ENCODE measurements at regions not wholly inside any gene's neighbourhood (a gene's known extent, or its start where the extent isn't known, plus 50 kb on each side); places are given as distances from the start of the nearest gene placed in this dataset.

DNA sequence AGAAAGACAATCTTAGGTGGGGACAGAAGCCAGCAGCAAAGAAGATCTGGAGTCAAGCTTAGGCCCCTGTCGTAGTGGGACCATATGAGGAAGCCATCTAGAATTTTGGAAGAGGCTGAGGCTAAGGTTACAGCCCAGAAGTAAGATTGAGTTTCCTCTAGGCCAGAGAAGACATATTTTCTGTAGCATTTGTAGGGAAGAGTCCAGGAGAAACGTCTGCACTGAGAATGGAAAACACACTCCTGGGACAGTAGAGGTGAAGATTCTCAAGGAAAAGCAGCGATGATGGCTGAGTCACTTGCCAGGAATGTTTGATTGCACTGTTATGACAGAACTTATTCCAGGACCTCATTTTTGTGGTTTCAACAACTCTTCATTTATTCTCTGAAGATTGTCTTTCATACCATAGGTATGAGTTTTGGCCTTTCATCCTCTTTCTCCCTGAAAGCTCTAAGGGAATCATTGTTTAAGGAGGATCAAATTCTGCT lies 107.2 kb downstream of the GTPBP8 start:
- DNase-seq (peak; percentile 88), ATAC-seq (ENCODE audit: low read depth) (peak; percentile 81)
- Histone ChIP-seq H3K9ac (ENCODE audit: low read depth, low read length) (no peak overlapping the region), H4K20me1 (ENCODE audit: insufficient read depth, low read length) (no peaks in the 10 kb centered on the region), H2BK15ac (ENCODE audit: low read depth, low read length) (0 out of 3 replicates have a peak overlapping the region, but pooled peaks have one; percentile 7), H3K36me3 (ENCODE audit: control insufficient read depth, insufficient read depth, low read length) (no peaks in the 10 kb centered on the region), H3K9me3 (ENCODE audit: control insufficient read depth, insufficient read depth, low read length) (no peaks in the 10 kb centered on the region; the same call in 1 of the 2 replicates), H3K56ac (ENCODE audit: extremely low read depth, insufficient read depth, low read length) (no peak overlapping the region), H3K4me2 (ENCODE audit: low read depth, low read length) (peak overlapping the region; percentile 2; the same call in 1 of the 2 replicates), H3K14ac (replicated peaks; ENCODE audit: low read depth, low read length) (0 out of 2 replicates have a peak overlapping the region, but pooled peaks have one; percentile 11), H3K18ac (ENCODE audit: low read depth, low read length) (peak overlapping the region; percentile 73), H3K9me1 (ENCODE audit: insufficient read depth, low read length) (peaks cover 3% of the 10 kb centered on the region; the same call in 1 of the 2 replicates), H3K27ac (ENCODE audit: insufficient read depth, low read length) (peak overlapping the region; percentile 75), H2AK5ac (ENCODE audit: low read depth, low read length) (no peak overlapping the region), H2BK20ac (ENCODE audit: low read depth, low read length) (peak overlapping the region; percentile 68), H2AFZ (replicated peaks; ENCODE audit: low read length, poor library complexity) (no peak overlapping the region), H2AK9ac (replicated peaks; ENCODE audit: low read depth, low read length, poor library complexity) (no peak overlapping the region), H4K91ac (ENCODE audit: insufficient read depth, low read depth, low read length) (peak overlapping the region; percentile 8; the same call in 1 of the 2 replicates), H4K5ac (ENCODE audit: low read depth, low read length) (no peak overlapping the region), H2BK120ac (ENCODE audit: low read depth, low read length) (peak overlapping the region; percentile 72), H3K27me3 (ENCODE audit: control insufficient read depth, insufficient read depth, low read length) (peaks cover 16% of the 10 kb centered on the region), H2BK5ac (ENCODE audit: low read depth, low read length, poor library complexity, severe bottlenecking) (no peak overlapping the region), H3K4ac (ENCODE audit: low read depth, low read length) (peak overlapping the region; percentile 43), H3K4me1 (ENCODE audit: control insufficient read depth, insufficient read depth, low read length) (peaks cover 12% of the 10 kb centered on the region), H3K23ac (ENCODE audit: low read depth, low read length) (no peak overlapping the region), H4K8ac (ENCODE audit: low read depth in 2 of 2, low read length in 2 of 2) (peak overlapping the region in 1 of 2 experiments; percentile 26; a peak in 1 of 4 replicates), H3K79me1 (ENCODE audit: low read depth in 1 of 2, low read length in 2 of 2) (no peaks in the 10 kb centered on the region), H3K4me3 (ENCODE audit: insufficient read depth, low read depth, low read length) (no peak overlapping the region)
- intact Hi-C loops (cut with micrococcal nuclease) (no loop called here), dilution Hi-C loops (cut with HindIII; ENCODE audit: low sequenced_read_pairs, unreplicated experiment) (no loop called here), in situ Hi-C loops (cut with MboI; ENCODE audit: low sequenced_read_pairs) (no loop called here)
- POLR2A ChIA-PET (ENCODE audit: unreplicated experiment): no interaction called here
- 0% methylated on average over 1 of the region's 3 CpGs; no CpG with 5 or more reads in 1 of the 2 experiments for WGBS, 2 experiments (ENCODE audit: extremely low coverage in 2 of 2, insufficient read length in 1 of 2)
- no peak for TF ChIP-seq MAZ (IDR thresholded peaks at IDR 0.05; ENCODE audit: borderline replicate concordance, low read depth, low read length)
- TF ChIP-seq CHD1 (IDR thresholded peaks at IDR 0.05; ENCODE audit: low read depth, low read length): no peak
- no peak for TF ChIP-seq MAFK (IDR thresholded peaks at IDR 0.05; ENCODE audit: low read depth, low read length)
- TF ChIP-seq CEBPB (IDR thresholded peaks at IDR 0.05; ENCODE audit: low read depth, low read length): peak; percentile 75
- TF ChIP-seq POLR2A (IDR thresholded peaks at IDR 0.05; ENCODE audit: low read depth, low read length): no peak
- TF ChIP-seq, protein P1, sequence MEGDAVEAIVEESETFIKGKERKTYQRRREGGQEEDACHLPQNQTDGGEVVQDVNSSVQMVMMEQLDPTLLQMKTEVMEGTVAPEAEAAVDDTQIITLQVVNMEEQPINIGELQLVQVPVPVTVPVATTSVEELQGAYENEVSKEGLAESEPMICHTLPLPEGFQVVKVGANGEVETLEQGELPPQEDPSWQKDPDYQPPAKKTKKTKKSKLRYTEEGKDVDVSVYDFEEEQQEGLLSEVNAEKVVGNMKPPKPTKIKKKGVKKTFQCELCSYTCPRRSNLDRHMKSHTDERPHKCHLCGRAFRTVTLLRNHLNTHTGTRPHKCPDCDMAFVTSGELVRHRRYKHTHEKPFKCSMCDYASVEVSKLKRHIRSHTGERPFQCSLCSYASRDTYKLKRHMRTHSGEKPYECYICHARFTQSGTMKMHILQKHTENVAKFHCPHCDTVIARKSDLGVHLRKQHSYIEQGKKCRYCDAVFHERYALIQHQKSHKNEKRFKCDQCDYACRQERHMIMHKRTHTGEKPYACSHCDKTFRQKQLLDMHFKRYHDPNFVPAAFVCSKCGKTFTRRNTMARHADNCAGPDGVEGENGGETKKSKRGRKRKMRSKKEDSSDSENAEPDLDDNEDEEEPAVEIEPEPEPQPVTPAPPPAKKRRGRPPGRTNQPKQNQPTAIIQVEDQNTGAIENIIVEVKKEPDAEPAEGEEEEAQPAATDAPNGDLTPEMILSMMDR (conservative IDR thresholded peaks at IDR 0.05; ENCODE audit: low read depth, low read length): no peak
- TF ChIP-seq, protein P2, sequence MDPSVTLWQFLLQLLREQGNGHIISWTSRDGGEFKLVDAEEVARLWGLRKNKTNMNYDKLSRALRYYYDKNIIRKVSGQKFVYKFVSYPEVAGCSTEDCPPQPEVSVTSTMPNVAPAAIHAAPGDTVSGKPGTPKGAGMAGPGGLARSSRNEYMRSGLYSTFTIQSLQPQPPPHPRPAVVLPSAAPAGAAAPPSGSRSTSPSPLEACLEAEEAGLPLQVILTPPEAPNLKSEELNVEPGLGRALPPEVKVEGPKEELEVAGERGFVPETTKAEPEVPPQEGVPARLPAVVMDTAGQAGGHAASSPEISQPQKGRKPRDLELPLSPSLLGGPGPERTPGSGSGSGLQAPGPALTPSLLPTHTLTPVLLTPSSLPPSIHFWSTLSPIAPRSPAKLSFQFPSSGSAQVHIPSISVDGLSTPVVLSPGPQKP (IDR thresholded peaks at IDR 0.05; ENCODE audit: borderline replicate concordance, low read depth, low read length): no peak
- TF ChIP-seq RCOR1 (IDR thresholded peaks at IDR 0.05; ENCODE audit: insufficient replicate concordance, low read length): no peak
- no peak for TF ChIP-seq BHLHE40 (IDR thresholded peaks at IDR 0.05; ENCODE audit: low read depth, low read length)
- TF ChIP-seq NFE2L2 (IDR thresholded peaks at IDR 0.05; ENCODE audit: low read depth, low read length): no peak
- no peak for TF ChIP-seq SMC3 (IDR thresholded peaks at IDR 0.05; ENCODE audit: low read depth, low read length)
- no peak for TF ChIP-seq RAD21 (IDR thresholded peaks at IDR 0.05; ENCODE audit: low read length)
- TF ChIP-seq, protein P3, sequence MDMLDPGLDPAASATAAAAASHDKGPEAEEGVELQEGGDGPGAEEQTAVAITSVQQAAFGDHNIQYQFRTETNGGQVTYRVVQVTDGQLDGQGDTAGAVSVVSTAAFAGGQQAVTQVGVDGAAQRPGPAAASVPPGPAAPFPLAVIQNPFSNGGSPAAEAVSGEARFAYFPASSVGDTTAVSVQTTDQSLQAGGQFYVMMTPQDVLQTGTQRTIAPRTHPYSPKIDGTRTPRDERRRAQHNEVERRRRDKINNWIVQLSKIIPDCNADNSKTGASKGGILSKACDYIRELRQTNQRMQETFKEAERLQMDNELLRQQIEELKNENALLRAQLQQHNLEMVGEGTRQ (IDR thresholded peaks at IDR 0.05; ENCODE audit: low read depth, low read length): no peak
- TF ChIP-seq MXI1 (IDR thresholded peaks at IDR 0.05; ENCODE audit: borderline replicate concordance, low read depth, low read length): no peak
- no peak for TF ChIP-seq RFX5 (IDR thresholded peaks at IDR 0.05; ENCODE audit: low read depth, low read length)
- peak; percentile 34; the same call in 1 of the 2 replicates for TF ChIP-seq FOS (IDR thresholded peaks at IDR 0.05; ENCODE audit: low read depth, low read length)
- CTCF ChIA-PET: no interaction called here
- BruUV-seq (replicated peaks): no TSS peak

All from IMR-90 (cell line).